ENCODE measurements at regions not wholly inside any gene's neighbourhood (a gene's known extent, or its start where the extent isn't known, plus 50 kb on each side); places are given as distances from the start of the nearest gene placed in this dataset.

DNA sequence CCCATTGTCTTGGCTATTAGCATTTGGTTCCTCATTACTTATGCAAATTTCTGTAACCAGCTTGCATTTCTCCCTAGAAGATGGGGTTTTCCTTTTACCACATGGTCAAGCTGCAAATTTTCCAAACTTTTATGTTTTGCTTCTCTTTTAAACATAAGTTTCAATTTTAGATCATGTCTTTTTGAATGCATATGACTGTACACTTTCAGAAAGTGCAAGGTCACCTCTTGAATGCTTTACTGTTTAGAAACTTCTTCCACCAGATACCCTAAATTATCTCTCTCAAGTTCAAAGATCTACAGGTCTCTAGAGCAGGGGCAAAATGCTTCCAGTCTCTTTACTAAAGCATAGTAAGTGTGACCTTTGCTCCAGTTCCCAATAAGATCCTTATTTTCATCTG, 837.6 kb upstream of the NXPH2 start:
- TF ChIP-seq POLR2AphosphoS5 (IDR thresholded peaks at IDR 0.05; ENCODE audit: borderline replicate concordance, low read depth, low read length), result no peak
- TF ChIP-seq EZH2 (IDR thresholded peaks at IDR 0.05), result no peak
